GM12892 (cell line): ENCODE measurements at regions not wholly inside any gene's neighbourhood (a gene's known extent, or its start where the extent isn't known, plus 50 kb on each side); places are given as distances from the start of the nearest gene placed in this dataset.

Experiments used
- POLR2A ChIP-seq: IDR thresholded peaks from 2 replicates; pipeline ENCODE4 v1.6.1; 2011; ENCODE audit warnings: low read depth, low read length, control low read depth
- TAF1 ChIP-seq: IDR thresholded peaks from 2 replicates; pipeline ENCODE4 v1.6.1; 2011; ENCODE audit warnings: low read depth, mild to moderate bottlenecking, control low read depth, low read length, borderline replicate concordance

- TF ChIP-seq POLR2A (no peak), TAF1 (no peak)
Observed at GRCh38 chr6:95681736-95682135, 104.4 kb downstream of the MANEA start.
